CD4-positive, alpha-beta T cell (primary cell): ENCODE measurements at regions not wholly inside any gene's neighbourhood (a gene's known extent, or its start where the extent isn't known, plus 50 kb on each side); places are given as distances from the start of the nearest gene placed in this dataset.

Experiments
- ATAC-seq: fragments of 200-7000 bp; cut with Tn5 transposase; one replicate; pipeline ENCODE4 v1.10.0; 2022; ENCODE audit warnings: mild to moderate bottlenecking; ENCODE audit not compliant: poor library complexity
- CTCF ChIA-PET: fragments of 350-600 bp; sonication (Branson Sonifier 250); formaldehyde crosslinking; loops from one replicate; lab custom pipeline; 2021; ENCODE audit warnings: antibody characterized with exemption, inconsistent platforms; lab: Charles Lee
- POLR2A ChIA-PET: fragments of 350-600 bp; sonication (Branson Sonifier 250); formaldehyde crosslinking; loops from one replicate; lab custom pipeline; 2021; ENCODE audit warnings: antibody characterized with exemption, inconsistent platforms; lab: Charles Lee
- DNase-seq, 14 experiments: peaks; one replicate each; pipeline ENCODE4 v3.0.0-alpha.2; 2013 to 2020; ENCODE audit warnings: mixed read lengths in 2 of 14
- H3K27ac ChIP-seq, 2 donors: one replicate each; pipeline versions ENCODE4 v1.5.1 to v1.7.0; 2013; ENCODE audit warnings: low read length in 2 of 2, low read depth in 1 of 2, mild to moderate bottlenecking in 1 of 2
- H3K27me3 ChIP-seq, 2 experiments: 1 replicate in 1 of 2; 2 replicates in 1 of 2; pipeline versions ENCODE4 v1.6.1 to v1.7.0; 2013; ENCODE audit warnings: low read length in 2 of 2, control low read depth in 1 of 2, mild to moderate bottlenecking in 1 of 2, moderate library complexity in 1 of 2; ENCODE audit not compliant: insufficient read depth in 2 of 2, control insufficient read depth in 1 of 2
- H3K36me3 ChIP-seq: one replicate; pipeline ENCODE4 v1.6.1; 2013; ENCODE audit warnings: low read length, control low read depth; ENCODE audit not compliant: insufficient read depth
- H3K4me1 ChIP-seq: one replicate; pipeline ENCODE4 v1.6.1; 2013; ENCODE audit warnings: low read length, control low read depth; ENCODE audit not compliant: insufficient read depth
- H3K4me3 ChIP-seq: one replicate; pipeline ENCODE4 v1.5.1; 2013; ENCODE audit warnings: mild to moderate bottlenecking, low read length, moderate library complexity
- H3K9me3 ChIP-seq, 2 experiments: 1 replicate in 1 of 2; 2 replicates in 1 of 2; pipeline versions ENCODE4 v1.6.1 to v1.7.0; 2013; ENCODE audit warnings: low read length in 2 of 2, mild to moderate bottlenecking in 2 of 2, control low read depth in 1 of 2, moderate library complexity in 1 of 2; ENCODE audit not compliant: control insufficient read depth in 1 of 2, insufficient read depth in 1 of 2
- H3K27ac Mint-ChIP-seq: one replicate; pipeline ENCODE4 v1.8.0; 2020; ENCODE audit warnings: mixed read lengths
- H3K27me3 Mint-ChIP-seq: one replicate; pipeline ENCODE4 v1.8.0; 2021; ENCODE audit warnings: mixed read lengths
- H3K36me3 Mint-ChIP-seq: one replicate; pipeline ENCODE4 v1.8.0; 2021; ENCODE audit warnings: low read depth, mixed read lengths
- H3K4me1 Mint-ChIP-seq: one replicate; pipeline ENCODE4 v1.8.0; 2021; ENCODE audit warnings: low read depth, mixed read lengths
- H3K4me3 Mint-ChIP-seq: one replicate; pipeline ENCODE4 v1.8.0; 2020; ENCODE audit warnings: mild to moderate bottlenecking, mixed read lengths
- H3K9me3 Mint-ChIP-seq: one replicate; pipeline ENCODE4 v1.8.0; 2020; ENCODE audit warnings: mixed read lengths
- intact Hi-C, 2 experiments: fragments of 100-400 bp; cut with DNase I in 1 of 2; cut with micrococcal nuclease in 1 of 2; formaldehyde crosslinking; loops; one replicate each; pipeline versions ENCODE4 v1.15.1 to v1.9.0; 2023 to 2025; cut with DNase I, micrococcal nuclease
- TF ChIP-seq, protein P1 (sequence below): fragments of 200-600 bp; IDR thresholded peaks from one replicate; pipeline ENCODE4 v1.8.0; 2022; ENCODE audit warnings: antibody characterized with exemption, mild to moderate bottlenecking

DNA sequence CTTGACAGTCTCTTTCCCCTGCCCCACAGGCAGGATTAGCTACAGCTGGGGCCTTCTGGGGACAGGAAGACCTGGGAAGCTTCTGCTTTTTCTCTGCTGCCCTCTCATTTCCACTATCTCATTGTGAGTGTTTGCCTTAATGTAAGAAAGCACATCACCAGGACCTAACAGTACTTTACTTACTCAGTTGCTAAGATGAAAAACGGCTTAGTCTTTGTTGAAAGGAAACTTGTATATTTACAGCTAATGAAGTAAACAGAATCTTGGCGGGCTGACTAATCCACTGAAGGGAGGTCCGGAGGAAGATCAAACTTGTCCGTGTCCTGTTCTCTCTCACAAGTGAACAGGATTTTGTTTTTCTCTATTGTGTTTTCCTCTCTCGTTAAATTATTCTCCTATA lies 128.6 kb downstream of the SOD2 start:
- TF ChIP-seq, protein P1, sequence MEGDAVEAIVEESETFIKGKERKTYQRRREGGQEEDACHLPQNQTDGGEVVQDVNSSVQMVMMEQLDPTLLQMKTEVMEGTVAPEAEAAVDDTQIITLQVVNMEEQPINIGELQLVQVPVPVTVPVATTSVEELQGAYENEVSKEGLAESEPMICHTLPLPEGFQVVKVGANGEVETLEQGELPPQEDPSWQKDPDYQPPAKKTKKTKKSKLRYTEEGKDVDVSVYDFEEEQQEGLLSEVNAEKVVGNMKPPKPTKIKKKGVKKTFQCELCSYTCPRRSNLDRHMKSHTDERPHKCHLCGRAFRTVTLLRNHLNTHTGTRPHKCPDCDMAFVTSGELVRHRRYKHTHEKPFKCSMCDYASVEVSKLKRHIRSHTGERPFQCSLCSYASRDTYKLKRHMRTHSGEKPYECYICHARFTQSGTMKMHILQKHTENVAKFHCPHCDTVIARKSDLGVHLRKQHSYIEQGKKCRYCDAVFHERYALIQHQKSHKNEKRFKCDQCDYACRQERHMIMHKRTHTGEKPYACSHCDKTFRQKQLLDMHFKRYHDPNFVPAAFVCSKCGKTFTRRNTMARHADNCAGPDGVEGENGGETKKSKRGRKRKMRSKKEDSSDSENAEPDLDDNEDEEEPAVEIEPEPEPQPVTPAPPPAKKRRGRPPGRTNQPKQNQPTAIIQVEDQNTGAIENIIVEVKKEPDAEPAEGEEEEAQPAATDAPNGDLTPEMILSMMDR, result no peak
- ChIA-PET POLR2A (no interaction called here), CTCF (no interaction called here)
- Histone ChIP-seq H3K4me3 (no peak overlapping the region), H3K27ac (no peak overlapping the region), H3K4me1 (no peaks in the 10 kb centered on the region), H3K36me3 (no peaks in the 10 kb centered on the region), H3K9me3 (peaks cover 0 to 3% of the 10 kb centered on the region in 2 experiments), H3K27me3 (no peaks in the 10 kb centered on the region)
- Mint-ChIP-seq H3K27me3 (no peaks in the 10 kb centered on the region), H3K27ac (no peak overlapping the region), H3K4me1 (no peaks in the 10 kb centered on the region), H3K4me3 (no peak overlapping the region), H3K9me3 (peaks cover 6% of the 10 kb centered on the region), H3K36me3 (no peaks in the 10 kb centered on the region)
- intact Hi-C loops, result no loop called here
- DNase-seq (no peak), ATAC-seq (no peak)

DNA sequence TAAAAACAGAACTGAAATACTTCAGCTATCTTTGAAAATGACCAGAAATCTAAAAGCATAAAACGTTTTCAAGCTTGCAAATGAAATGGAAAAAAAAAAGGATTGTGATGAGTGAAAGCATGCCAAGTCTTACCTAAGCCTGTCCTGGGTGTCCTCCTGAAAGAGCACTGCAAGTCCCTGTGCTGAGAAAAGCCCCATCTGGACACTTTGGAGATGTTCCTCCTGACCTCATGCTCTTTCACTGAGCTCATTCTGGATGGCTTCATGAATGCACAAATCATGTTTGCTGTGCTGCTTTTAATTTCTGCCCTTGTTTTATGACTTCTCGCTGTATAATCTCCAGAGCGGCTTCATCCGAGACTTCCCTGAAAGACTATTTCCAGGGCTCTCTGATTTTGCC lies 136.0 kb downstream of the SOD2 start:
- H3K27ac Mint-ChIP-seq, result no peak overlapping the region
- H3K4me1 ChIP-seq, result no peaks in the 10 kb centered on the region
- no peaks in the 10 kb centered on the region for H3K36me3 Mint-ChIP-seq
- H3K9me3 Mint-ChIP-seq, result no peaks in the 10 kb centered on the region
- TF ChIP-seq, protein P1, result no peak
- H3K36me3 ChIP-seq, result no peaks in the 10 kb centered on the region
- DNase-seq (no peak), ATAC-seq (no peak)
- no peaks in the 10 kb centered on the region for H3K9me3 ChIP-seq
- intact Hi-C loops, result no loop called here
- H3K4me1 Mint-ChIP-seq, result no peaks in the 10 kb centered on the region
- POLR2A ChIA-PET, result no interaction called here
- peaks cover 0 to 8% of the 10 kb centered on the region in 2 experiments for H3K27me3 ChIP-seq
- H3K4me3 ChIP-seq, result no peak overlapping the region
- H3K27ac ChIP-seq, result no peak overlapping the region
- no peak overlapping the region for H3K4me3 Mint-ChIP-seq
- CTCF ChIA-PET, result no interaction called here
- peaks cover 33% of the 10 kb centered on the region for H3K27me3 Mint-ChIP-seq

- Histone ChIP-seq H3K4me1 (no peaks in the 10 kb centered on the region), H3K36me3 (no peaks in the 10 kb centered on the region), H3K27ac (no peak overlapping the region), H3K9me3 (no peaks in the 10 kb centered on the region), H3K27me3 (peaks cover 0 to 8% of the 10 kb centered on the region in 2 experiments), H3K4me3 (no peak overlapping the region)
- CTCF ChIA-PET, result interaction anchor here (0.6 kb wide), 1 partner anchor 12 kb away, joined by 3 read pairs; no protein-coding TSS in a partner anchor
- Mint-ChIP-seq H3K27me3 (peaks cover 40% of the 10 kb centered on the region), H3K4me3 (no peak overlapping the region), H3K4me1 (no peaks in the 10 kb centered on the region), H3K27ac (no peak overlapping the region), H3K9me3 (peaks cover 1% of the 10 kb centered on the region), H3K36me3 (no peaks in the 10 kb centered on the region)
- ATAC-seq (no peak), DNase-seq (no peak)
- POLR2A ChIA-PET, result interaction anchor here (0.6 kb wide), 1 partner anchor 9 kb away, joined by 3 read pairs; no protein-coding TSS in a partner anchor
- intact Hi-C loops, result no loop called here
- TF ChIP-seq, protein P1, result no peak
These were observed 137.8 kb downstream of the SOD2 start for GRCh38 chr6:159555082-159555875.
